ENCODE measurements at regions not wholly inside any gene's neighbourhood (a gene's known extent, or its start where the extent isn't known, plus 50 kb on each side); places are given as distances from the start of the nearest gene placed in this dataset.
"Not testable (repeated sequence)": the region's sequence is repeated elsewhere in the genome, so short reads cannot be mapped to it uniquely, and the experiment has no call there.

DNA sequence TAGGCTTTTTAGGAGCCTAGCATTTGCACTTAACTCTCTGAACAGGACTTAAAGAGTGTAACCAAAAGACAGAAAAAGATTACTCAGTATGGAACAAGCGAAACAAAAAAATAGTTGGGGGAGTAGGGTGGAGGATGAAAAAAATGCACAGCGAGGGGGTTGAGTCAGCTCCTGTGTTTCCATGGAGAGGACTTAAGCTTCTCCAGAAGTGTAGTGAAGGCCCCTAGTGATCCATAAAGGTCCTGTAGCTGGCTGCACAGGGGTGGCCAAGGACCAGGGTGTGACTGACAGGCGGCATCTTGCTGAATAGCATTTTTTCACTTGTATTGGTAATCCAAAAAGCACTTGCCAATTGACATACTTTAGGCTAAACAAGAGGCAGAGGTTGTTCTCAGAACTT is 533.9 kb downstream of the RFPL4B start:
- no peak for DNase-seq (ENCODE audit: low read depth)

DNA sequence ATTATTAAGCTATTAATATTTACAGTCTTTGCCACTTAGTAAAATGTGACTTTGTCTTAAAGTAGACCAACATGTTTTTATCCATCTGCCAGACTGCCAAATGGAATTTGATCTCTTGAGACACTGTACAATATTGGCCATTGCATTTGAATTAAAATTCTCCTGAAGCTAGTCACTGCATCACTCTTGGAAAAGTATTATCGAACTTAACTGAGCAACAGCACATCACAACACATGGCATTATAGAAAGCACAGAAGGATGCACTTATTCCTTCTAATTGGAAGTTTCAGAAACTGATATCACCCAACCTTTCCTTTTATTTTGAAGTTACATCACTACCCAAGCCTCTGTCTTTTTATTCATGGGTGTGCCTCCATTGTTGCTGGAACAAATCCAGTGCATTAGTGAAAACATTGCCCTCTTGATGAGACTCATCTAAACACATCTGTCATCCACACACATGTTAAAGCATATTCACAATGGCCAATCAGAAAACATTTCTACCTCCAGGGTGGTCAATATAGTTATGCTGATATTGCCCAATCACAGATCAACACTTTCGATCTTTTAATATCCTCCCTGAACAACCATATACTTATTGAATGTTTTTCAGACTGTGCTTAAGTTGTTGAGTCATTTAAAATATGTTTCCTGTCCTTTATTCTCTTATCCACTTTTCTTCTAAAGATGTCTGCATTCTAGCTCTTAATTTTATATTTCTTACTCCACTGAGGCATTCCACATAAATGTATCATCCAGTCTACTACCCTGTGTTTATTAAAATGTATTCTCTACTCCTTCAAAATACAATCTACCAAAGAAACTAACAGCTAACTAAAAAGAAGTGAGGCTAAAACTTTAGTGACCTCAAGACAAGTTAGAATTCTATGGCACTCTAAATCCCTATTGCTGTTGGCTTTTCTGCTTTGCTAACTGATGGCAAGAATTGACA is 535.0 kb downstream of the RFPL4B start:
- no peak for DNase-seq (ENCODE audit: low read depth)

- DNase-seq (ENCODE audit: low read depth) = no peak
Observed at GRCh38 chr6:112883095-112883494, 536.0 kb downstream of the RFPL4B start.

GRCh38 chr6:112886415-112886814 is 539.3 kb downstream of the RFPL4B start:
- no peak for DNase-seq (ENCODE audit: low read depth)

DNA sequence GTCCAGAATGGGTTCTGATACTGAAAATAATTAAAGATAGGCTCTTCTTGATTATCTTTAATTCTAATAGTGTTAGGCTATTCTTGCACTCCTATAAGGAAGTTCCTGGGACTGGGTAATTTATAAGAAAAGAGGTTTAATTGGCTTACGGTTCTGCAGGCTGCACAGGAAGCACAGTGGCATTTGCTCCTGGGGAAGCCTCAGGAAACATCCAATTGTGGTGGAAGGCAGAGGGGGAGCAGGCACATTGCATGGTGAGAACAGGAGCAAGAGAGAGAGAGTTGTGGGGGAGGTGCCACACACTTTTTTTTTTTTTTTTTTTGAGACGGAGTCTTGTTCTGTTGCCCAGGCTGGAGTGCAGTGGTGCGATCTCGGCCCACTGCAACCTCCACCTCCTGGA is 540.3 kb downstream of the RFPL4B start:
- DNase-seq (ENCODE audit: low read depth) = not testable (repeated sequence)

- no peak for DNase-seq (ENCODE audit: low read depth)
Observed at GRCh38 chr6:112899541-112899940, 552.4 kb downstream of the RFPL4B start.

- DNase-seq (ENCODE audit: low read depth) = no peak
Observed at GRCh38 chr6:112903361-112903760, 556.2 kb downstream of the RFPL4B start.

- no peak for DNase-seq (ENCODE audit: low read depth)
Observed at GRCh38 chr6:112906726-112907125, 559.6 kb downstream of the RFPL4B start.

DNA sequence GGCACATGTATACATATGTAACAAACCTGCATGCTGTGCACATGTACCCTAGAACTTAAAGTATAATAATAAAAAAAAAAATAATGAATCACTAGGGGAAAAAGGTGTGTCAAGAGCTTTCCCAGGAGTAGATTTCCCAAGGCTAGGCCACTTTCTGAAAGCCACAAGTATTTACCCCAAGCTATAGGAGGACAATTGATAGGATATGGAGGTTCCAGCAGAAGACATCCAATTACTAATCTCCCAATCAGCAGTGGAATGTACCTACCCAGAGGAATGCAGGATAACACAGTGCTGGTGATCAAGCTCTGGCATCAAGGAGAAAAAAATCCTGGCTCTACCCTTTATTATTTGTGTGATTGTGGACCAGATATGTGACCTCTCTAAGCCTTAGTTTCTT is 562.7 kb downstream of the RFPL4B start:
- no peak for DNase-seq (ENCODE audit: low read depth)

DNA sequence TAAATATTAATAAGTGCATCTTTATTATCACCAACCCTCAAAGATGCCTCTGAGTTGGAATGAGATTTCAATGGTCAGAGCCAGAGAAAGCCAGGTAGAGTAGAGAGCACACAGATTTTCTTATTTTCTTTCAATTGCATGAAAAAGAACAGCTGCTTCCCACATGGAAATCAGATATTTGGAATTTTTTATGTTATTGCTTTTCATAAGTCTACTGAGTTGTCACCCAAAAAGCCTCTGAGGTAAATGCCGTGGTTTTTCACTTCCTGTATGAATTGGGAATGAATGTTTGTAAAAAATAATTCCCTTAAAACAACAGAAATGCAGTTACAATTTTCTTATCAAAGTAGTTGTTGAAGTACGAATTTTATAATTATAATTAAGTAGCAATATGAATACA is 563.1 kb downstream of the RFPL4B start:
- DNase-seq (ENCODE audit: low read depth) = no peak

DNA sequence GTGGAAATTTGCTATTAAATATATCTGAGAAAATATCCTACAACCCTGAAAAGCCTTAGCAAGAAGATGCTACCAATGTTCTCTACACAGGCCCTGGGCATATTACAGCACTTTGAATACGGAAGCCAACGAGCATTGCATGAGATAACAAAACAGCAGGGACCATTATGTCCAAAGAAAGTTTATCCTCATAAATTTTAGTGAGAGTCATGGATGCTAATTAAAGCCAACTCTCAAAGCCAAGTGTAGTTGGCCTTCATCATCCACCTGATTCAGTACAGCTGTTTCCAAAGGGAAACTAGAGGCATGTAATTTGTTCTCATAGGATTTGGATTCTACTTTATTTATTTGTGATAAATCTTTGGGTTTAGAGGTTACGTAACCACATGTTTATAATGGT is 564.8 kb downstream of the RFPL4B start:
- no peak for DNase-seq (ENCODE audit: low read depth)

DNA sequence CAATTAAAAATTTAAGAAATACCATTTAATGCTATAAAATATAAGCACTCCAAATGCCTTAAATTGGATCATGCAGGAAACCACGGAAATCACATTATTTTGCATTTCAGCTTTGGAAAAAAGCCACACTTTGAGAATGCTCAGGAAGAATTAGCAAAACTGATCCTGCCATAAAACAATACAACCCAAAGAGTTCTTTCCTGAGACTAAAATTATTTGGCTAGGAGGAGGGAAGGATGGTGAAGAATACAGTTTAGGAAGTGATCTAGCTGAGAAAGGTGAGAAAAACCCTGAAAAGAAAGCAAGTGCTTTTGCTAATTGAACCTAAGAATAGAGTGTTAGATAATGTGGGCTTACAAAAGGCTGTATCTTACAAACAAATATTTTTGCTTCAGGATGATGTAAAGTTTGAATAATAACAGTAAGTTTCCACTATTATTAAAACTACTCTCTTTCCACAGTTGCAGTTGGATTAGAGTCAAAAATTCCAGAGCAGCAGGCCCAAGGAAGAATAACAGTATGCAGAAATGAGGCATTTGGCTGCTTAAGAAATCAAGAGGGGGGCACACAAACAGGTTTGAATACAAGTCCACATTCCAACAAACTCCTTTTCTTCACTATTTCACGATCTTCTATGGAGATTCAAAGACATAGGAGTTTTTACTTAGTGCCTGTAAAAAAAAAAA is 565.4 kb downstream of the RFPL4B start:
- DNase-seq (ENCODE audit: low read depth) = no peak

- DNase-seq (ENCODE audit: low read depth) = not testable (repeated sequence)
Observed at GRCh38 chr6:112919744-112920143, 572.6 kb downstream of the RFPL4B start.

DNA sequence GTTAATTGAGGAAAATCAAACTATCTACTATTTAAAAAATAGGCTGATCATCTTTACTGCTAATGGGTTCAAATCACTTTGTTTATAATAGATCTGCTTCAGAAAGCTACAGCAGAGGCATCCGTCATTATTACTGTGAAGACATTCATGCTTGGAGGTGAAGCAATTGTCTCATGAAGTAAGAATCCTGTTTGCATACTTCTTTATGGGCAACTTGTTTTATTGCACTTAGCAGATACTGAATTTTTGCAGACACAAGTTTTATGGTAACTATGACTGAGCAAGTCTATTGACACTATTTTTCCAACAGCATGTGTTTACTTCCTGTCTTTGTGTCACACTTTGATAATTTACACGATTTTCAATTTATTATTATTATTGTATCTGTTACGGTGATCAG is 573.9 kb downstream of the RFPL4B start:
- DNase-seq (ENCODE audit: low read depth) = no peak

DNA sequence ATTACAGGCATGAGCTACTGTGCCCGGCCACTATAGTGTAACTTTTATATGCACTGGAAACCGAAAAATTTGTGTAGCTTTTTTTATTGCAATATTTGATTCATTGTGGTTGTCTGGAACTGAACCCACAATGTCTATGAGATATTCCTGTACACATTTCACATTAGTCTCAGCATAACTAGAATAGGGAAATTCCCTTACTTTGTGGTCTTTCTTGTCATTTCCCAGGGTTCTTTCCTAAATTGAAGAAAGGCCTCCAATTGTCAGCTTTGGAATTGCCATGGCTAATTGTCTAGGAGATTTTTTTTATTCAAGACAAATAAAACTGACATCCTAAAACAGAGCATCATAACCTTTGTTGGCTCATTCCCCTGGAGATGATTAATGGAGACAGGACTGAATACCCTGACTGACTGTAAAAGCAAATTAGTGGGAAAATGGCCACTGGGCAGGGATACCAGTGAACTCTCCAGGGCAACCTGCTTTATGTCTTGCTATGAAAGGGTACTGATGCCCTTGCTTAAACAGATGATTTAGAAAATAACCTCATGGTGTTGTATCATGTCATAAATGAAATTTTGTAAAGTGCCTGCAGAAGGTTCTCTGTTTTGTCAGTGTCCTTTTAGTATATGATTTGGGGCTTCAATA is 576.9 kb downstream of the RFPL4B start:
- no peak for DNase-seq (ENCODE audit: low read depth)

DNA sequence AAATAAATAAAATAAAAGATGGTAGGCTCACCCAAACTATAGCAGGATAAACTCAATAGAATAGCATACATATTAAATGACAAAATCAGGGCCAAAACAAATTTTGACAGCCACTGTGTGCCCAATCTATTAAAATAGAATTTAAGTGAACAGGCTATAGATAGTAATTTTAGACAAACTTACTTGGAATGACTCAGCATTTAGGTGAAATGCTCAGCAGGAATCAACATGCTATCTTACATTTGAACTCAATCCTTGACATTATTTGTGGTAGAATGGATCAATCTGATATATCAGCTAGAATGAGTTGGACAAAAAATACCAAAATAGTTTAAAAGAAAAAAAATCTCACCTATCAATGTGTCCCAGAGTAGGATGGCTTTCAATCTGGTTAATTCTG is 578.6 kb downstream of the RFPL4B start:
- no peak for DNase-seq (ENCODE audit: low read depth)

GRCh38 chr6:112927641-112928320 is 580.7 kb downstream of the RFPL4B start:
- DNase-seq (ENCODE audit: low read depth) = no peak

- DNase-seq (ENCODE audit: low read depth) = no peak
Observed at GRCh38 chr6:112929641-112930040, 582.5 kb downstream of the RFPL4B start.

DNA sequence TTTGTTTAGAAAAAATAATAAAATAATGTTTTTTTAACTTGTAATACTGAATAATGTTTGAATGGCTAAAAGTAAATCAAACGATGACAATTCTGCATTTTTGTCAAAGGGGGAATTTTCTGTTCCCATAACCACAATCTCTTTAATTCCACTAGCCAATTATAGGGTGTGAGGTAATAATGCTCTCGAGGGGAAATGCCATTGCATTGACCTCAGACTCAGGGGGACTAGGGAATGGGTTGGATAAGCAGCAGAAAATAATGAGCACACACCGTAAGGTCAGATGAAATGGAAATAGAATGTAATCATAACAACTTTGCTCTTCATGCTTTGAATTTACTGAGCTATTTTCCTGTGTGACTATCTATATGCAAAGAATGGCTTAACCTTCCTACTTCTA is 584.7 kb downstream of the RFPL4B start:
- no peak for DNase-seq (ENCODE audit: low read depth)

GRCh38 chr6:112933947-112934346 is 586.8 kb downstream of the RFPL4B start:
- DNase-seq (ENCODE audit: low read depth) = no peak

- DNase-seq (ENCODE audit: low read depth) = no peak
Observed at GRCh38 chr6:112934433-112935327, 587.5 kb downstream of the RFPL4B start.
